Heart right ventricle (tissue), 16 donors: ENCODE measurements at regions not wholly inside any gene's neighbourhood (a gene's known extent, or its start where the extent isn't known, plus 50 kb on each side); places are given as distances from the start of the nearest gene placed in this dataset.

Experiments
- ATAC-seq, 8 donors: fragments of 200-7000 bp; cut with Tn5 transposase; one replicate each; pipeline ENCODE4 v1.9.1; 2020; ENCODE audit warnings: mild to moderate bottlenecking in 8 of 8, moderate library complexity in 8 of 8, moderate number of reproducible peaks in 1 of 8
- DNase-seq, 2 donors: peaks; one replicate each; pipeline ENCODE4 v3.0.0-alpha.2; 2020
- H3K27ac ChIP-seq, 10 donors: fragments of 200-600 bp; sonication (generic) in 2 of 10; one replicate each; pipeline versions ENCODE4 v1.5.0 to v1.8.0; 2020 to 2022; ENCODE audit warnings: mild to moderate bottlenecking in 3 of 10
- H3K27me3 ChIP-seq, 7 donors: fragments of 200-600 bp; one replicate each; pipeline ENCODE4 v1.8.0; 2021 to 2022; ENCODE audit warnings: mild to moderate bottlenecking in 2 of 7
- H3K36me3 ChIP-seq, 9 donors: fragments of 200-600 bp; sonication (generic) in 1 of 9; one replicate each; pipeline versions ENCODE4 v1.5.0 to v1.8.0; 2020 to 2022; ENCODE audit warnings: mild to moderate bottlenecking in 2 of 9
- H3K4me1 ChIP-seq, 9 donors: fragments of 200-600 bp; sonication (generic) in 1 of 9; one replicate each; pipeline versions ENCODE4 v1.5.0 to v1.8.0; 2020 to 2022; ENCODE audit warnings: mild to moderate bottlenecking in 4 of 9
- H3K4me3 ChIP-seq, 10 donors: fragments of 200-600 bp; sonication (generic) in 2 of 10; one replicate each; pipeline versions ENCODE4 v1.5.0 to v1.8.0; 2020 to 2022; ENCODE audit warnings: mild to moderate bottlenecking in 7 of 10, moderate library complexity in 2 of 10
- H3K9me3 ChIP-seq, 11 donors: fragments of 200-600 bp in 10 of 11; sonication (generic) in 2 of 11; one replicate each; pipeline versions ENCODE4 v1.5.0 to v1.8.0; 2013 to 2022; ENCODE audit warnings: mild to moderate bottlenecking in 2 of 11, control low read depth in 1 of 11, moderate library complexity in 1 of 11
- CTCF ChIP-seq, 9 donors: fragments of 200-600 bp; sonication (generic) in 2 of 9; IDR thresholded peaks; one replicate each; pipeline versions ENCODE4 v1.5.0 to v1.8.0; 2021 to 2022; ENCODE audit warnings: antibody characterized with exemption in 9 of 9, mild to moderate bottlenecking in 5 of 9, moderate library complexity in 1 of 9
- WGBS, 2 donors: extraction: QIAGEN DNeasy Blood & Tissue Kit; methylation state at CpG; one replicate each; pipeline ENCODE4 v1.1.7; 2013; ENCODE audit warnings: inconsistent platforms in 1 of 2; 5-methylcytosine and 5-hydroxymethylcytosine counted together
- intact Hi-C, 10 donors: fragments of 100-400 bp; cut with DNase I; formaldehyde crosslinking; loops; one replicate each; pipeline versions ENCODE4 v1.11.1 to v1.14.2; 2022
- donor health status: Arrhythmogenic right ventricular cardiomyopathy.
- donor health status: ischemic (EF 13 %, LVEDD 7.1; RV severe dilation, severe dysfunction).
- donor health status: healthy with polysubstance abuse.
- donor health status: DM: no; HTN: yes; CAD: no.
- donor health status: DM: no; HTN: no; CAD: no.
- donor health status: ischemic (EF 25% LVEDD 6.9; RV normal size, moderate dysfunction).
- donor health status: ischemic (EF 25% LVEDD 5.7; RV mildly dilated, moderate dysfunction).
- donor health status: healthy.
- donor health status: DM: yes; HTN: yes; CAD: no.
- donor health status: Ischemic cardiomyopathy.
- donor health status: ischemic (EF 35%, LVEDD 5.7; RV mildly dilated, moderate dysfunction).
- donor health status: nonischemic (EF 11% LVEDD 7.7; RV severe dilation, severe dysfunction).
- donor health status: DM: yes; HTN: yes; CAD: no.
- donor health status: PGD.
- donor health status: ischemic (EF 29% LVEDD 5.4; RV normal size, mild dysfunction).
- donor health status: nonischemic (EF 23%, LVEDD 6.1; RV moderate dilation, normal function).

GRCh38 chr6:37103169-37104039 lies 66.5 kb upstream of the PIM1 start:
- intact Hi-C loops, result loop anchor here in 5 of 10 donors (2.0 to 5.0 kb wide), 5 partner anchors 27 to 67 kb away; partner anchors contain the start of gene PIM1 (in 2 of the 5)
- peak; percentile 44 to 74 (median 63) for ATAC-seq
- Histone ChIP-seq H3K36me3 (no peaks in the 10 kb centered on the region), H3K4me3 (peak overlapping the region; percentile 14 to 60 (median 48)), H3K27me3 (no peaks in the 10 kb centered on the region), H3K4me1 (peaks cover 7 to 39% (median 21%) of the 10 kb centered on the region in 9 donors), H3K27ac (peak overlapping the region; percentile 51 to 94 (median 86)), H3K9me3 (no peaks in the 10 kb centered on the region)
- DNase-seq, result peak; percentile 48 to 51
- 24 to 35% methylated on average over 10 of the region's 10 CpGs for WGBS, 2 donors
- no peak for TF ChIP-seq CTCF (IDR thresholded peaks at IDR 0.05)

DNA sequence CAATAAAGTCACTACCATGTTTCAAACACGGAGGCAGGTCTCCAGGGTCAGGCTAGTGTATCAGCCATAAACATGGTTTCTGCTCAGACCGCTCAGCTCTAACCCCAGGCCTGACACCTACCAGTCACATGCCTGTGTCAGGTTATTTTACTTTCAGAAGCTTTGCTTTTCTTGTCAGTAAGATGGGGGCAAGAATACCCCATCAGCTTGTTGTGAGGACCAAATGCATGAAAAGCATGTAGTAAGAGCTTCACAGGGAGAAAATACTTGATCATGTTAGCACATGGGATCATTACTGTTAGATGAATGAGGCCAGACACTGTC lies 65.2 kb upstream of the PIM1 start:
- Histone ChIP-seq H3K36me3 (no peaks in the 10 kb centered on the region), H3K4me3 (no peak overlapping the region), H3K27me3 (no peaks in the 10 kb centered on the region), H3K27ac (peak overlapping the region in 1 of 10 donors; percentile 93), H3K9me3 (no peaks in the 10 kb centered on the region), H3K4me1 (peaks cover 7 to 39% (median 21%) of the 10 kb centered on the region in 9 donors)
- DNase-seq, result no peak
- intact Hi-C loops, result loop anchor here in 2 of 10 donors (5.0 kb wide), 2 partner anchors 42 to 63 kb away; no protein-coding TSS in a partner anchor
- 92 to 95% methylated on average over 2 of the region's 2 CpGs for WGBS, 2 donors
- TF ChIP-seq CTCF (IDR thresholded peaks at IDR 0.05), result no peak
- ATAC-seq, result no peak

DNA sequence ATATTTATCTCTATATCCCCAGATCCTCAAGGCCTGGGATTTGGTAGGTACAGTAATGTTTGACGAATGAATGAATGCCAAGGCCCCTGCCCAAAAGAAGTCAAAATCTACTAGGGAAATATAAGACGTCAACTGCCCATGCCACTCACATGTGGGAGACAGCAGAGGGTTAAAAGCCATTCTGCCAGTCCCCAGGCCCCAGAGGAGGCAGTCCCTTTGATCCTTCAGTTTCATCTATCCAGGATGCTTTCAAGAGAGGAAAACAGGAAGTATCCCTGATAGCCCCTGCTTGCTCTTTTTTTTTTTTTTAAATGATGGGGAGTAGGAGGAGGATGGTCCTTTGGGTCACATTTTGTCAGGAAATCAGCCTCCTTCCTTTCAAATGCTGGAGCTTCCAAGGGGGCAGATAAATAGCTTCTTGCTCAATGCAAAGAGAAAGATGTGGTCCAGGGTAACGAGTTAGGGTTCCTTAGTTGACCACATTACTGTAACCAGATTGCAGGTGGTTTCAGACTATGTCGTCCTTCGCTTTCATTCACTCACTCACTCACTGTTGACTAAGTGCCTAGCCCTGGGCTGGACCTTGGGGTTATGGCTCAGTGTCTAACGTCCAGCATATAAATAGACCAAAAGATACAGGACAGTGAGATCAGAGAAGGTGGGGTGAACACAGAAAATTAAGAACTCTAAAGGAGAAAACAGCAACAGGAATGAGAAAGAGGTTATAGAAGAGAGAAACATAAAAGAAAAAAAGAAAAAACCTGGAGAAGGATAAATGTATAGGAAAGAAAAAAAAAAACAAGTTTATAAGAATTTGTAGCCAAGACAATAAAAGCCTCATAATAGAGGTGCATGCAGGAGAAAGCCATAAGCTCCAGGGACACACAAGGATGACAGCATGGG lies 64.6 kb upstream of the PIM1 start:
- no peak for TF ChIP-seq CTCF (IDR thresholded peaks at IDR 0.05)
- 71 to 74% methylated on average over 6 of the region's 6 CpGs for WGBS, 2 donors
- DNase-seq, result no peak
- Histone ChIP-seq H3K27ac (no peak overlapping the region), H3K4me1 (peaks cover 7 to 39% (median 21%) of the 10 kb centered on the region in 9 donors), H3K4me3 (no peak overlapping the region), H3K9me3 (no peaks in the 10 kb centered on the region), H3K27me3 (no peaks in the 10 kb centered on the region), H3K36me3 (no peaks in the 10 kb centered on the region)
- intact Hi-C loops, result no loop called here
- ATAC-seq, result no peak

DNA sequence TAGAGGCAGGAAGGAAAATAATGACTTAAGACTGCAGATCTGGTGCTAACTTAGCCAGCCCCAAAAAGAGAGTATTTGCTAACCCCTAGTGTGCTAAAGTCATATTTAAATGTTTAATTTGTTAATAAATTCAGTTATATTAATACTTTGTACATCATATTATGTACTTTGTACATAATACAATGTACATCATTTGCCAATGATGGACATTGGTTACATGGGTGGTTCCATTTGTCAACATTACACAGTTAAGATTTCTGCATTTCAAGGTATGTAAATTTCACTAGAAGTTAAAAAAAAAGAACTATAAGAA lies 63.9 kb upstream of the PIM1 start:
- ATAC-seq, result no peak
- intact Hi-C loops, result no loop called here

More for the DNA sequence above, 63.9 kb upstream of the PIM1 start:
- no peak for DNase-seq
- Histone ChIP-seq H3K4me1 (peaks cover 7 to 39% (median 21%) of the 10 kb centered on the region in 9 donors), H3K27me3 (no peaks in the 10 kb centered on the region), H3K36me3 (no peaks in the 10 kb centered on the region), H3K9me3 (no peaks in the 10 kb centered on the region), H3K27ac (no peak overlapping the region), H3K4me3 (no peak overlapping the region)
- TF ChIP-seq CTCF (IDR thresholded peaks at IDR 0.05), result no peak
